CD4-positive, alpha-beta T cell (primary cell): ENCODE measurements at regions not wholly inside any gene's neighbourhood (a gene's known extent, or its start where the extent isn't known, plus 50 kb on each side); places are given as distances from the start of the nearest gene placed in this dataset.

ENCODE experiments used
- ATAC-seq: fragments of 200-7000 bp; cut with Tn5 transposase; one replicate; pipeline ENCODE4 v1.10.0; 2022; ENCODE audit warnings: mild to moderate bottlenecking; ENCODE audit not compliant: poor library complexity
- CTCF ChIA-PET: fragments of 350-600 bp; sonication (Branson Sonifier 250); formaldehyde crosslinking; loops from one replicate; lab custom pipeline; 2021; ENCODE audit warnings: antibody characterized with exemption, inconsistent platforms; lab: Charles Lee
- POLR2A ChIA-PET: fragments of 350-600 bp; sonication (Branson Sonifier 250); formaldehyde crosslinking; loops from one replicate; lab custom pipeline; 2021; ENCODE audit warnings: antibody characterized with exemption, inconsistent platforms; lab: Charles Lee
- DNase-seq, 14 experiments: peaks; one replicate each; pipeline ENCODE4 v3.0.0-alpha.2; 2013 to 2020; ENCODE audit warnings: mixed read lengths in 2 of 14
- H3K27ac ChIP-seq, 2 donors: one replicate each; pipeline versions ENCODE4 v1.5.1 to v1.7.0; 2013; ENCODE audit warnings: low read length in 2 of 2, low read depth in 1 of 2, mild to moderate bottlenecking in 1 of 2
- H3K27me3 ChIP-seq, 2 experiments: 1 replicate in 1 of 2; 2 replicates in 1 of 2; pipeline versions ENCODE4 v1.6.1 to v1.7.0; 2013; ENCODE audit warnings: low read length in 2 of 2, control low read depth in 1 of 2, mild to moderate bottlenecking in 1 of 2, moderate library complexity in 1 of 2; ENCODE audit not compliant: insufficient read depth in 2 of 2, control insufficient read depth in 1 of 2
- H3K36me3 ChIP-seq: one replicate; pipeline ENCODE4 v1.6.1; 2013; ENCODE audit warnings: low read length, control low read depth; ENCODE audit not compliant: insufficient read depth
- H3K4me1 ChIP-seq: one replicate; pipeline ENCODE4 v1.6.1; 2013; ENCODE audit warnings: low read length, control low read depth; ENCODE audit not compliant: insufficient read depth
- H3K4me3 ChIP-seq: one replicate; pipeline ENCODE4 v1.5.1; 2013; ENCODE audit warnings: mild to moderate bottlenecking, low read length, moderate library complexity
- H3K9me3 ChIP-seq, 2 experiments: 1 replicate in 1 of 2; 2 replicates in 1 of 2; pipeline versions ENCODE4 v1.6.1 to v1.7.0; 2013; ENCODE audit warnings: low read length in 2 of 2, mild to moderate bottlenecking in 2 of 2, control low read depth in 1 of 2, moderate library complexity in 1 of 2; ENCODE audit not compliant: control insufficient read depth in 1 of 2, insufficient read depth in 1 of 2
- H3K27ac Mint-ChIP-seq: one replicate; pipeline ENCODE4 v1.8.0; 2020; ENCODE audit warnings: mixed read lengths
- H3K27me3 Mint-ChIP-seq: one replicate; pipeline ENCODE4 v1.8.0; 2021; ENCODE audit warnings: mixed read lengths
- H3K36me3 Mint-ChIP-seq: one replicate; pipeline ENCODE4 v1.8.0; 2021; ENCODE audit warnings: low read depth, mixed read lengths
- H3K4me1 Mint-ChIP-seq: one replicate; pipeline ENCODE4 v1.8.0; 2021; ENCODE audit warnings: low read depth, mixed read lengths
- H3K4me3 Mint-ChIP-seq: one replicate; pipeline ENCODE4 v1.8.0; 2020; ENCODE audit warnings: mild to moderate bottlenecking, mixed read lengths
- H3K9me3 Mint-ChIP-seq: one replicate; pipeline ENCODE4 v1.8.0; 2020; ENCODE audit warnings: mixed read lengths
- CTCF ChIP-seq: fragments of 200-600 bp; IDR thresholded peaks from one replicate; pipeline ENCODE4 v1.8.0; 2022; ENCODE audit warnings: antibody characterized with exemption, mild to moderate bottlenecking
- intact Hi-C, 2 experiments: fragments of 100-400 bp; cut with DNase I in 1 of 2; cut with micrococcal nuclease in 1 of 2; formaldehyde crosslinking; loops; one replicate each; pipeline versions ENCODE4 v1.15.1 to v1.9.0; 2023 to 2025; cut with DNase I, micrococcal nuclease

DNA sequence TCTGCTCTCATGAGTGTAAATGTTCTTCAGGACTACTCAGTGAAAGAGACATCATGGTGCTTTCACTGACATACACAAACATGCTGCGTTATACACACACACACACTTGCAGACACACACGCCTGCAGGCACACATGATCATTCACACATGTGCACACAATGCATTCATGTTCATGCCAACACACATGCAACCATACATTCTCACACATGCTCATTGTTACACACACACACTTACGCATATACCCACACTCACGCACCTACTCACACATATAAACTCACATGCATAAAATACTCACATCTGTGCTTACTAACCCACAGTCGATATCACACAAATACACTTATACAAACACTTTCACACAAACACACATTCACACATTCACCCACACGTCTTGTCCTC, 241.6 kb downstream of the LMX1A start:
- no peak for TF ChIP-seq CTCF
- ChIA-PET POLR2A (no interaction called here), CTCF (no interaction called here)
- H3K4me3 Mint-ChIP-seq = no peak overlapping the region
- H3K9me3 Mint-ChIP-seq = peaks cover 2% of the 10 kb centered on the region
- intact Hi-C loops = no loop called here
- no peaks in the 10 kb centered on the region for H3K4me1 Mint-ChIP-seq
- H3K36me3 ChIP-seq = no peaks in the 10 kb centered on the region
- H3K27me3 Mint-ChIP-seq = peaks cover 58% of the 10 kb centered on the region
- ATAC-seq = no peak
- peaks cover 0 to 12% of the 10 kb centered on the region in 2 experiments for H3K9me3 ChIP-seq
- H3K36me3 Mint-ChIP-seq = no peaks in the 10 kb centered on the region
- no peak overlapping the region for H3K27ac ChIP-seq
- H3K27me3 ChIP-seq = peaks cover 17% of the 10 kb centered on the region in 2 experiments
- no peak for DNase-seq
- no peak overlapping the region for H3K4me3 ChIP-seq
- H3K4me1 ChIP-seq = no peaks in the 10 kb centered on the region
- H3K27ac Mint-ChIP-seq = no peak overlapping the region

DNA sequence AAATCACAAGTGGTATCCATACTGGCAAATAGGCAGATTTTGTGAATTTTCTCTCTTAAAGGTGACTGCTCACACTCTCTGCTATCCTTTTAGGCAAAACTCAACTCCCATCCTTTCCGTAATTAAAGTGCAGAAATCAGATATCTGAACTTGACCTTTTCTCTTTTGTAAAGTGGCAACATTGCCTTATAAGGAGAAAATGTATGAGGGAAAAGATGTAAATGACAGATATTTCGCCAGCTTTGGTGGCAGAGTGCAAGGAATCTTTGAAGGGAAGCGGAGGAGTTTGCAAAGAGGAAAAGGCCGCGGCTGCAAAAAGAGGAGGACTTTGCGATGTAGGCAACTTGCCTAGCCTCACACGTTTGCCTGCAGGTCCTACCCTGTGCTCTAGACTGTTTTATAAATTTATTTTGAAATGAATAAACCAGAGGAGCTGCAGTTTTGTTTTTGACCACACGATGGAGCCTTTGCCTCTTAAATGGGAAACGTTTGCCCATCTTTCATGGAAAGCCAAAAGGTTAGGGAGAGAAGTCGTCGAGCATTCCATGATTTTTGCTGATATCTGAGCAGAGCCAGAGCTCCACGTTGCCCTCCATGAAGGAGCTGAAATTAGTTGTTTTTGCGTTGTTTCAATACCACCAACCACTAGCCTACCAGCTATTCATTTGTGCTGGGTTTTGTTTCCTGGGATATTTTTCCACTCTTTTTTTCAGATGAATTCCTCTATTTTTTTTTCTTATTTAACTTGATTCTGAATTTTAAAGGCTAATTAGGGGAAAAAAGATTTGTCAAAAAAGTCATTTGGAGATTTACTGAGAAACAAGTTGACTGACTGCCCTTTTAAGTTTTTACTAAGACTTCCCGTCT, 242.3 kb downstream of the LMX1A start:
- Mint-ChIP-seq H3K27me3 (peaks cover 52% of the 10 kb centered on the region), H3K36me3 (no peaks in the 10 kb centered on the region), H3K27ac (no peak overlapping the region), H3K4me1 (no peaks in the 10 kb centered on the region), H3K4me3 (no peak overlapping the region), H3K9me3 (peaks cover 2% of the 10 kb centered on the region)
- peak; percentile 47 for TF ChIP-seq CTCF
- CTCF ChIA-PET = interaction anchor here (0.6 kb wide), 1 partner anchor 20 kb away, joined by 3 read pairs; no protein-coding TSS in a partner anchor
- Histone ChIP-seq H3K27me3 (peaks cover 17% of the 10 kb centered on the region in 2 experiments), H3K4me1 (no peaks in the 10 kb centered on the region), H3K27ac (no peak overlapping the region), H3K4me3 (no peak overlapping the region), H3K9me3 (peaks cover 0 to 12% of the 10 kb centered on the region in 2 experiments), H3K36me3 (no peaks in the 10 kb centered on the region)
- DNase-seq = peak in 1 of 14 experiments; percentile 4
- ATAC-seq = no peak
- POLR2A ChIA-PET = no interaction called here
- intact Hi-C loops = no loop called here

DNA sequence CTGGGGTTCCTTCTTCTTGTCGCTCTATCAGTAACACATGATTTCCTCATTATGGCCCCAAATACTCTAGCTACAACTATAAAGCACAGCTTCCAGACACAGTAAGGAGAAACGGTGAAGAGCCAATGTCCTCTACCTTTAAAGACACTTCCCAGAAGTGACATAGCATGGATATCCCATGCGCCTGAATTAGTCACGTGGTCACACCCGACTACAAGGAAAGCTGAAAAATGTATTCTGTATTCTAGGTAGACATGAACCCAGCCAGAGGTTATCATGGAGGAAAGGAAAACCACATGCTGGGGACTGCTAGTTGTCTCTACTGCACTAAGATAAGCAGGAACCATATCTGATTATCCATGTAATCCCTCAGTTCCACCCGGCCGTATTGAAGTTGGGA, 244.3 kb downstream of the LMX1A start:
- ATAC-seq (no peak), DNase-seq (no peak)
- H3K27ac Mint-ChIP-seq = no peak overlapping the region
- peaks cover 2% of the 10 kb centered on the region for H3K9me3 Mint-ChIP-seq
- H3K4me1 ChIP-seq = no peaks in the 10 kb centered on the region
- H3K27me3 ChIP-seq = peaks cover 7 to 8% of the 10 kb centered on the region in 2 experiments
- H3K36me3 ChIP-seq = no peaks in the 10 kb centered on the region
- peaks cover 37% of the 10 kb centered on the region for H3K27me3 Mint-ChIP-seq
- H3K9me3 ChIP-seq = peaks cover 0 to 11% of the 10 kb centered on the region in 2 experiments
- no peak overlapping the region for H3K27ac ChIP-seq
- intact Hi-C loops = no loop called here
- no peaks in the 10 kb centered on the region for H3K36me3 Mint-ChIP-seq
- H3K4me1 Mint-ChIP-seq = no peaks in the 10 kb centered on the region
- no peak overlapping the region for H3K4me3 ChIP-seq
- ChIA-PET CTCF (no interaction called here), POLR2A (no interaction called here)
- no peak for TF ChIP-seq CTCF
- H3K4me3 Mint-ChIP-seq = no peak overlapping the region
